GM19025 (cell line): ENCODE measurements at regions not wholly inside any gene's neighbourhood (a gene's known extent, or its start where the extent isn't known, plus 50 kb on each side); places are given as distances from the start of the nearest gene placed in this dataset.

Source experiments
- ATAC-seq: cut with Tn5 transposase; IDR thresholded peaks from one replicate; pipeline ENCODE4 v1.9.1; 2021; ENCODE audit warnings: mild to moderate bottlenecking, low read depth, moderate library complexity; ENCODE audit not compliant: unreplicated experiment

GRCh38 chr7:22659741-22660140 lies 67.3 kb upstream of the IL6 start:
- ATAC-seq: no peak

GRCh38 chr7:22658031-22658430 lies 69.0 kb upstream of the IL6 start:
- no peak for ATAC-seq

GRCh38 chr7:22657479-22657878 lies 69.5 kb upstream of the IL6 start:
- ATAC-seq: no peak

GRCh38 chr7:22655781-22656180 lies 71.2 kb upstream of the IL6 start:
- ATAC-seq: no peak

- no peak for ATAC-seq
Observed at GRCh38 chr7:22654831-22655230, 72.2 kb upstream of the IL6 start.

GRCh38 chr7:22653951-22654350 lies 73.0 kb upstream of the IL6 start:
- no peak for ATAC-seq

- ATAC-seq: no peak
Observed at GRCh38 chr7:22651534-22652243, 75.3 kb upstream of the IL6 start.

GRCh38 chr7:22651036-22651435 lies 76.0 kb upstream of the IL6 start:
- ATAC-seq: no peak

- ATAC-seq: no peak
Observed at GRCh38 chr7:22649686-22650085, 77.3 kb upstream of the IL6 start.

- ATAC-seq: no peak
Observed at GRCh38 chr7:22647451-22648257, 79.3 kb upstream of the IL6 start.

- ATAC-seq: no peak
Observed at GRCh38 chr7:22645418-22646181, 81.4 kb upstream of the IL6 start.

GRCh38 chr7:22642454-22642853 lies 84.5 kb upstream of the IL6 start:
- no peak for ATAC-seq

GRCh38 chr7:22640269-22640668 lies 86.7 kb upstream of the IL6 start:
- ATAC-seq: peak; percentile 99

- no peak for ATAC-seq
Observed at GRCh38 chr7:22639396-22639795, 87.6 kb upstream of the IL6 start.

GRCh38 chr7:22635349-22635748 lies 91.7 kb upstream of the IL6 start:
- no peak for ATAC-seq

- no peak for ATAC-seq
Observed at GRCh38 chr7:22633954-22634474, 93.0 kb upstream of the IL6 start.

- ATAC-seq: no peak
Observed at GRCh38 chr7:22633286-22633953, 93.6 kb upstream of the IL6 start.

- ATAC-seq: no peak
Observed at GRCh38 chr7:22632674-22633073, 94.3 kb upstream of the IL6 start.

- ATAC-seq: no peak
Observed at GRCh38 chr7:22631730-22632129, 95.3 kb upstream of the IL6 start.

GRCh38 chr7:22630069-22630468 lies 96.9 kb upstream of the IL6 start:
- ATAC-seq: no peak

GRCh38 chr7:22629056-22629455 lies 97.9 kb upstream of the IL6 start:
- ATAC-seq: no peak
